Inflammatory macrophage treated with lipopolysaccharide for 1 hour (primary cell): ENCODE measurements at regions not wholly inside any gene's neighbourhood (a gene's known extent, or its start where the extent isn't known, plus 50 kb on each side); places are given as distances from the start of the nearest gene placed in this dataset.

Source experiments
- DNase-seq, 2 donors: peaks; one replicate each; pipeline ENCODE4 v3.0.0-alpha.2; 2020 to 2022

DNA sequence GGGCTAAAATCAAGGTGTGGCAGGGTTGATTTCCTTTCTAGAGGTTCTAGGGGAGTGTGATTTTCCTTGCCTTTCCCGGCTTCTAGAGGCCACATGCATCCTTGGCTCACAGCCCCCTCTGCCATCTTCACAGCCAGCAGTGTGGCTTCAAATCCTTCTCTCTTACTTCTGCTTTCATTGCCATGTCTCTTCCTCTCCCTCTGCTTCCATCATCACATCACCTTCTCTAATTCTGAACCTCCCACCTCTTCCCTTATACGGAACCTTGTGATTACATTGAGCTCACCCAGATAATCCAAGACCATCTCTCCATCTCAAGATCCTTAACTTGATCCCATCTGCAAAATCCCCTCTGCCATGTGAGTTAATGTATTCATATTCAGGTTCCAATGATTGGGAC is 56.2 kb upstream of the RMDN2 start:
- peak in 1 of 2 donors; percentile 44 for DNase-seq

- DNase-seq = no peak
Observed at GRCh38 chr2:37869304-37869703, 55.8 kb upstream of the RMDN2 start.

DNA sequence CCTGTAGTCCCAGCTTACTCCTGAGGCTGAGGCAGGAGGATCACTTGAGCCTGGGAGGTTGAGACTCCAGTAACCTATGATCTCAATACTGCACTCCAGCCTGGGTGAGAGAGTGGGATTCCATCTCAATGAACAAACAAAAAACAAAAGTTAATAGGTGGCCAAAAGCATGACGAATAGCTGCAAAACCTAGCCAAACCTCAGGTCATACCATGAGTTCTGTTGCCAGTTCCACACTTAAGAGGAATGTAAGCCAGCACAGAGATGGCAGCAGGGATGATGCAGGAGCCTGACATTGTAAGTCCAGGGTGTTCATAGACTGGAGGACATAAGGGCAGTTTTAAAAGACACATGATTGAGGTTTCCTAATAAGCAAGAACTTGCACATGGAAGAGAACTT is 55.3 kb upstream of the RMDN2 start:
- no peak for DNase-seq

GRCh38 chr2:37870829-37871228 is 54.3 kb upstream of the RMDN2 start:
- no peak for DNase-seq

DNA sequence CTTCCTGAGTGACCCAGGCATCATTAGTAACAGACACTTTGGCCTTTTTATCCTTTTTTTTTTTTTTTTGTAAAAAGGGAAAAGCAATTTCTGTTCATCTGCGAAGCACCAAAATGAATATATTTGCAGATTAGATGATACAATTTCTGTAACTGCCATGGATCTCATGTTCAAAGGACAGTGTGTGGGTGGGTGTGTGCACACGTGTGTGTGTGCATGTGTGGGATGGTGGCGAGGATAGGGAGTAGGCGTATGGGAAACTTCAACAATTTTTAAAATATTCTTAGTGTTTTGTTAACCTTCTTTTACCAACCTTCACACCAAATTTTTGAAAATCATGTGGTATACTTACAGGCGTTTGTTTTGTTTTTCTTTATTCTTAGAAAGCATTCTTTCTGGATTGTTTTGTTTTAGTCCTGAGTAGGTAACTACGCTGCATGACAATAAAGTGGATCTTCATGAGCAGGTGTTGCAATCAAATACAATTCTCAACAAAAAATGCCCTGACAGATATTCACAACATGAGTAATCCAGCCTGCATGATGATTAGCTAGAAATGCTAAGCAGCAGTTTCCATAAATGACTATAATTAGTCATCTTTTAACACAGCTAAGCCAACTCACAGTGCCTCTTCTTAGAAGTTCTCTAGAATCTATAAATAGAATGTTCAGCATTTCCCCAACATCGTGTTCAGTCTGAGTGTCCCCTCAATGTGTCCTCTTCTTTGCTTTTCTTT is 53.5 kb upstream of the RMDN2 start:
- peak; percentile 69 to 84 for DNase-seq

DNA sequence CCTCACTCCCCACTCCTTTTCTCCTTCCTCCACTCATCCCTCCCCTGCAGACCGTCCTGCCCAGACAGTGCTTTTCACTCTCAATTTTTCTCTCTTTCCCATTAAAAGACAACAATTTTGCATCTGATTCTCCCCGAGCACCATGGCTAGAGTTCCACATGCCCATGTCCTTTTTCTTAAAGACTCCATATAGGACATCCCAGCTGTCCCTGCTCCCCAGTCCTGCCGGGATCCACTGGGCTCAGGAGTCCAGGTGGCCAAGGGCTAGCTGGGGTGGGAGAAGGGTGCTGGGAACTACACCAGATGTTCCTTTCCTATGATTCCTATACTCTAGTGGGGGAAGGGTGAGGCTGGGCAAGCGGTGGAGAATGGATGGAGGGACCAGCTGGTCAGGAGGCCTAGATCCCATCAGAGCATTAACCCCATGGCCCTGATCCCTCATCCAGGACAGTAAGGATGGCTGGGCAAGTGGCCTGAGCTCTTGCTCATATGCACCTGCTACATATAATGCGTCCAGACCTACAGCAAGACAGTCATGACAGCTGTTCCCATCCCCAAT is 52.8 kb upstream of the RMDN2 start:
- DNase-seq = no peak

DNA sequence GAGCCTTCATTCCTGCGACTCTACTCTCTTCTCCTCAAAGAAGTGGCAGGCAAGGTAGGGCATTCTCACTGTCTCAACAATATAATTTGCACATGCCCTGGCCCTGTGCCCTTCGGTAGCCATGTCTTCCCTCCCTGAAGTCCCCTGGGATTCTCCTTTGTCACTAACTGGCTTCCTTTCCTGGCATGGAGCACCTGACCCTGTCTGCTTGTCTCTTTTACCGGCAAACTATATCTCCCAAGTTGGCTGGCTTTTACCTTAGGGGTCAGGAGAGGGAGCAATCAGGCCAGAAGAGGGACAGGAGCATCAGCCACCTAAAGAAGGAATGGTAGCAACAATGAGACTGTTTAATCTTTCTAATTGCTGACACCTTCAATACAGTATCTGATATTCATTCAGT is 51.9 kb upstream of the RMDN2 start:
- DNase-seq = no peak

- DNase-seq = no peak
Observed at GRCh38 chr2:37873749-37874330, 51.2 kb upstream of the RMDN2 start.

DNA sequence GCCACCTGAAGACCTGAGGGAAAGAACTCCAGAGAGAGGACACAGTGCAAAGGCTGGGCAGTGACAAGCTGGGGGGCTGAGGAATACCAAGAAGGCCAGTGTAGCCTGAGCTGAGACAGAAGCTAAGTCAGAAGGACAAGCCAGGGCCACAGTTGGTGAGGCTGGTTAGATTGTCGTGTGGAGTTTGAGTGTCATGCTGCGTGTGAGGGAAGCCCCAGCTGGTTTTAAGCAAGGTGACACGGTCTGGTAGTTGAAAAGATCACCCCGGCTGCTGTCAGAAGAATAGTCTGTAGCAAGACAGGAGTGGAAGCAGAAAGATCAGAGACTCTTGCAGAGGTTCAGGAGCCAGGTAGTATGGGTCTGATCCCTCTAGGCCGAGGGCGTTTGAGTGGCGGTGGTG is 50.6 kb upstream of the RMDN2 start:
- no peak for DNase-seq
